Activated CD8-positive, alpha-beta memory T cell treated with anti-CD3 and anti-CD28 coated beads, Interleukin-2, amount 50 U/mL, for 1 hour (primary cell): ENCODE measurements at regions not wholly inside any gene's neighbourhood (a gene's known extent, or its start where the extent isn't known, plus 50 kb on each side); places are given as distances from the start of the nearest gene placed in this dataset.

Experiments
- DNase-seq: peaks from one replicate; pipeline ENCODE4 v3.0.0-alpha.2; 2020; ENCODE audit errors: extremely low read depth

DNA sequence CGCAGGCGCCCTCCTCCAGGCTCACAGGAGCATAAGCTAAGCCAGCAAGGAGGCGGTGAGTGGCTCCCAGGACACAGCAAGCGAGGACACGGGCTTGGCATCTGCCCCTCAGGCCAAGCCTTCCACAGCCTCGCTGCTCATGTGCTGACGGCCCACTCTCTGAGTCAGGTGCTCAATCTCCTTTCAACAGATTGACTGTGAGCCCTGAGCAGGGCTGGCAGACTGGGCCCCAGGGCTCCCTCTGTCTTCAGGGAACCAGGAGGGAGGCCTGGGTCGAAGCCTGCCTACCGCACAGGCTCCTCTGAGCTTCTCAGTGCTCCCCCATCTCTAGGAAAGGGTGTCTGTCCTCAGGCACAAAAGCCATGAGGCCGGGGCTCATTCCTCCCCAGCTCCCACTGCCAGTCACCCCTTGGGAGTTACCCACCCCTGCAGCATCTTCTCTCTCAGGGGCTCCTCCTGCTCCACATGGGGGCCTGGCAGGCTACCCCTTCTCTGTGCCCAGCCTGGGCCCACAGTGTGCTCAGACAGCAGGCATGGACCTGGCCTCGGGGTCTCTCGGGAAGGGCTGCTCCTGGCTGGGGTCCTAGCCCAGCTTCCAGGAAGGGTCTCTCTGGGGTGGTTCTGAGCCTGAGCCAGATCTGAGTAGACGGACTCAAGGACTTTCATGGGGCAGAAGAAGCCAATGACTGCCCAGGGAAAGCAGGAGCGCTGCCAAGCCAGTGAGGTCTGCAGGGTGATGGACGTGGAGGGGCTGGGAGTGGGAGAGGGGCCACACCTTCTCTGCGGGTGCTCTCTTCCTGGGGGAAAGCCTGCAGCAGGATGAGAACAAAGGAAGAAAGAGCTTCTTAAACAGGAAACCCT lies 138.0 kb upstream of the GPC1 start:
- no peak for DNase-seq

DNA sequence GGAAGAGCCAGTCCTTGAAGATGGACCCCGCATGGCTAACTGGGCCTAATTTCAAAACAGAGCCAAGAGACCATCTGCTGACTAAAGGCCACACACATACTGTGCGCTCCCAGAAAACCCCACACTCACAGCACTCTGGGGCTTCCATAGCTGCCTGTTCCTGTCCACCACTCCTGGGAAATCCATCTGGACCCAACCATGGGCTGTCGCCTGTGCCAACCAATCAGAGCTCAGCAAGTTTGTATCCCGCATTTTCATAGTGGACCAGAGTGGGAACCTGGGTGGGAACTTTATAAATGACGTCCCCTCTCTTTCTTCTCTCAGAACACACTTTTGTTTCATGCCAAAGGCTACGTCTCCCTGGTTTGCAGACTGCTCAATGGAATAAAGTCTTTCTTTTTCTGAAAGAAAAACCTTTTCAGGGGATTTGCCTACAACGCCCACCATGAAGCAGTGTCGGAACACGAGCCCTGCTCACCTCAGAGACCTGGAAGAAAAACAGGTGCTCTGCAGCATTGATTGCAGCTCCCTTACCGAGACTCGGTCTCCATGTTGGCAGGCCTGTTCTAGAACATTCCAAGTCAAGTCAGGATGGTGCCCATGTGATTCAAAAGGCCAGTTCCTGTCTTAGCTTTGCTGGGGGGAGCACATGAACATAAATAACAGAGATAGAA lies 137.2 kb upstream of the GPC1 start:
- DNase-seq = no peak

DNA sequence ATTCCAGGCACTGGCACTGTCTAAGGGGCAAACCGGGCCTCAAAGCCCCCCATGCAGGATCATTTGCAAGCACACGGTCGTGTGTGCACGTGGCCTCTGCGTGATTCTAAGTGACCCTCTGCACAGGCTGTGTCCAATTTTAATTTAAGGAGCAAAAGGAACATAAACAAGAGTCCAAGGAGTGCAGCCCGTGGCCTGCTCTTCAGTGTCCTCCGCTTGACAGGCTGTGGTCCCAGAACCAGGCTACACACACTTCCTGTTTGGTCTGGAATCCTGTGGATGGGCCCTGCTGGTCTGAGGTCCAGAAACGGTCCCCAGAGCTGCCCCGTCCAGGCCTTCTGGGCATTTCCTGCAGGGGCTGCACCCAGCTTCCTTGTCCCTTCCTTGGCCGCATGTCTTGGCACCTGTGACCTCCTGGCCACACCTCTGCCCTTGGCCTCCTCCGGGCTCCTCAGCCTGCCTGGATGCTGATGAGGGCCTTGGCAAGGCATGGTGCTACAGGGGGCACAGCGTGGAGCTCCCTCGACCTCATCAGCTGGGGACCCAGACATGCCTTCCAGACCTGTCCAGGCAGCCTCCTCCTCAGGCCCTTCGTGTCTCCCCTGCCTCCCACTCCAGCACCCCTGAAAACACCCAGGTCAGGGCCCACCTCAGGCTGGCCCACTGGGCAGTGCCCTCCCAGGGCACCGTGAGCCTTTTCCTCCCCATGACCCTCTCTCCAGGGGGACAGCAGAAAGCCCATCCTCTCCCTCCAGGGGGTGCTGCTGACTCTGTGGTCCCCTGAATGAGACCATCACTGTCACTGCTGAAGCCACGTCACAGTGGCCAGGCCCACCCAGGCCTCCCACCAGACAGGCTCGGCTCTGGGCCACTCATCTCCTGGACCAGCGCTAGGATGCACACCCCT lies 136.4 kb upstream of the GPC1 start:
- no peak for DNase-seq

GRCh38 chr2:240299710-240300068 lies 135.8 kb upstream of the GPC1 start:
- no peak for DNase-seq

- no peak for DNase-seq
Observed at GRCh38 chr2:240300261-240300821, 135.1 kb upstream of the GPC1 start.

DNA sequence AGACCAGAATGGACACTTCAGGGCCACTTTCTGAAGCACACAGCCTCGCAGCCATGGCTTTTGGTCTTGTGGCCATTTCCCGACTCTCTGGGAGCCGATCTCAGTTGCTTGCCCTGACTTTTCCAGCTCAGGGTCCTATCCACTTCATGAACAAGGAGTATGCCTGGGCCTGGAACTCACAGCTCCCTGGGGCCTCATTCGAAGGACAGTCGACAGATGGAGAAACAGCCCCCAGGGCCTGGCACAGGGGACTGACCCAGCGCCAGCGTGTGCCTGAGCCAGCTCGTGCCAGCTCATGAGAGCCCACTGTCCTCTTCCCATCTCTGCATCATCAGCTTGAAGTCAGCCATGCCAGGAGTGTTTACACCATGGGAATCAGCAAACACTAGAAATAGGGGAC lies 134.6 kb upstream of the GPC1 start:
- DNase-seq = no peak

GRCh38 chr2:240301256-240301795 lies 134.1 kb upstream of the GPC1 start:
- DNase-seq = no peak

GRCh38 chr2:240302041-240302440 lies 133.4 kb upstream of the GPC1 start:
- no peak for DNase-seq

GRCh38 chr2:240302933-240303595 lies 132.4 kb upstream of the GPC1 start:
- no peak for DNase-seq

DNA sequence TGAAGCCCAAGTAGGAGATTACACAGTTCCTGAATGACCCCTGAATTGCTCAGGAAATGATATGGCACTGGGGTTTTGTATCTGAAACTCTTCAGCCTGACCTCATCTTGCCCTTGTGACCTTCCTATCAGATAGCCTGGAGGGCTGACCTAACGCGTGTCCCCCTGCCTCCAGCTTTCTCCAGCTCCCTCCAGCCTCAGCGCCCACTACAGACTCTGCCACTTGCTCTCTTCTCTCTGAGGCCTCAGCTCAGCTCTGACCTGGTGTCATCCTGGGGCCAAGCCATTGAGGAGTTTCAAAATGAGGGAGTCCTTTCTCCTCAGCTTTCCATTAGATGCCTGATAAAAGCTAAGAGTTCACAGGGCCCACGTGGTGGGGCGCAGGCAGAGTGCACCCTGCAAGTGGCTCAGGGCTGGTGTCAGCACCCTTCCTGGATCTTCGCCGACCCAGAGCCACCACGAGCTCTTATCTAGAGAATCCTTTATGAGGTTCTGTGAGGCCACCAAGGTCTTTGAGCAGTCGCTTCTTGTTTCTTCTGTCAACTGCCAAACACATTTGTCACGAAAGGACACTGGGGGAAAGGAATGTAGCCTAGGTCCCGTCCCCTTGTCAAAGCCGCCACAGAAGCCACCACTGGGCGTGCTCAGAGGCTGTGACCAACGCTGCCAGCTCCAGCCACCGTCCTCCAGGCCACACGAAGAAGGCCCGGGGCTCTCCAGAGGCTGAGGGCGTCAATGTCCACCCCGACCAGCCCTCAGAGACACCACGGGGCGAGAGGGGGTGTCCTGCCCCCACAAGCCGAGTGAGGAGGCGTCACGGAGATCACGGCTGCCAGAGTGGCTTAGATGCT lies 131.3 kb upstream of the GPC1 start:
- no peak for DNase-seq

DNA sequence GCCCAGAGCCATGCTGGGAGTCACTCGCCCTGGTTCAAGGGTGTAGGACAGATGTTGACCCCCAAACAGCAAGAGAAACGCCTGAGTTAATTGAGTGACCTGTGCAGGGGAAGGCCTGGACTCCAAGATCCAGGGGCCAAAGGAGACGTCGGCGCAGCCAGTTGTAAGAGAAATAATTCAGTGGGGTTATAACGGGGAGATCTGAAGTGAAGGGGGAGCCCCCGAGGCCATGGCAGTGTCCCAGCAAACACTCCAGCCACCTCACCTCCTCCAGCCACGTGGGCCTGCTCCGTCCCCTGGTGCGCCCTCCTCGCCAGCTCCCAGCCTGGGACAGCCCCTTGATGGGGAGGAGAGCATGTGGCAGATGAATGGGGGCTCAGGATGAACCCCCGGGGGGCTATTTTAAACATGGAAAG lies 130.7 kb upstream of the GPC1 start:
- DNase-seq = no peak

GRCh38 chr2:240305369-240305962 lies 130.0 kb upstream of the GPC1 start:
- no peak for DNase-seq

DNA sequence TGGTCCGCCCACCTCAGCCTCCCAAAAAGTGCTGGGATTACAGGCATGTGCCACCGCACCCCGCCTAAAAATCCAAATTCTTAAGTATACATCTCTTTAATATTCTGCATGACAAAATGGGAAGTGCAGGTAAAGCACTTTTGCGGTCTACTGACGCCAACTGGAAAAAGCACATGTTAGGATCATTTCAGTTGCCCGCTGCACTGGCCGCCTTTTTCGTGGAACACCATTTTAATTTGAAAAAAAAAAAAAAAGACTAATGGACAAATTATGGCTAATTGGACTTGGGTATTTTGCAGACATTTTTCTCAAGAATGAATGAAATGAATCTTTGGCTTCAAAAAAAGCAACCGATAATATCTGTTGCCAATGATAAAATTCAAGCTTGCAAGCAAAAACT lies 129.3 kb upstream of the GPC1 start:
- DNase-seq = no peak

DNA sequence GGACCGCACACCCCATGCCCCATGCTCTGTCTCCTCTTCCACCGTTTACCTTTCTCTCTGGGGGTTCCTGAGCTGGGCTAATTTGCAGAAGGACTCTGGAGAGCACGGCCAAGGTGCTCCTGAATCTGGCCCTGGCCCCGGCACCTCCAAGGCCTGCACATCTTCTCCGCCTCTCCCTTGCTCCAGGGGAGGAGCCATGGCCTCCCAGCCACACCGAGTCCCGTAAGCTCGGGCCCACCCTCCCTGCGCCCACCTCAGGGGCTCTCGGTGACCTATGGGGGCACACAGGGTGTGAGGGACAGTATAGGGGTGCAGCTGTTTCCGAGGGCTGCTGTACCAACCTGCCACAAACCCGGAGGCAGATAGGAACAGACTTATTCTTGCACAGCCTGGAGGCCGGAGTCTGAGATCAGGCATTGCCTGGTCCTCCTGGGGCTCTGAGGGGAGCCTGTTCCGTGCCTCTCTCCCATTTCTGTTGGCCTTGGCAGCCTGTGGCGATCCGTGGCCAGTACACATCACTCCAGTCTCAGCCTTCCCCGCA lies 127.3 kb upstream of the GPC1 start:
- no peak for DNase-seq

- no peak for DNase-seq
Observed at GRCh38 chr2:240309214-240309613, 126.2 kb upstream of the GPC1 start.

GRCh38 chr2:240310201-240310600 lies 125.3 kb upstream of the GPC1 start:
- no peak for DNase-seq

DNA sequence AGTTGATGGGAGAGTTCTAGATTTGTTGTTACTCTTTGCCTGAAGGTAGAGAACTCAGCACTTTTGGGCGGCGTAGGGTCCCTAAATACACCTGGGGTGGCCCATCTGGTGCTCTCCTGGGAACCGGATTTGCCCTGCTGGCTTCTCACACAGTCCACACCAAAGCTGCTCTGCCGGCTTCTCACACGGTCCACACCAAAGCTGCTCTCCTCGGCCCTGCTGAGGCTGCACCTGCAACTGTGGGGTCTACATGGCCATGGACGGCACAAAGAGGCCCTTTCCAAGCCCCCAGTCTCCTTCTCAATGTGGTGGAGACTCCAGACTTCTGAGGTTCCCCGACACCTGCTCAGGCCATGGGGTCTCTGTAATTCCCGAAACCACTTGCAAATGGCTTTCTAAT lies 124.8 kb upstream of the GPC1 start:
- no peak for DNase-seq

- no peak for DNase-seq
Observed at GRCh38 chr2:240311821-240312220, 123.6 kb upstream of the GPC1 start.

- DNase-seq = no peak
Observed at GRCh38 chr2:240319221-240319854, 116.1 kb upstream of the GPC1 start.
